HG02610 (cell line): ENCODE measurements at regions not wholly inside any gene's neighbourhood (a gene's known extent, or its start where the extent isn't known, plus 50 kb on each side); places are given as distances from the start of the nearest gene placed in this dataset.
"Not testable (repeated sequence)": the region's sequence is repeated elsewhere in the genome, so short reads cannot be mapped to it uniquely, and the experiment has no call there.

ENCODE experiments used
- ATAC-seq: cut with Tn5 transposase; IDR thresholded peaks from one replicate; pipeline ENCODE4 v1.9.1; 2021; ENCODE audit warnings: mild to moderate bottlenecking, moderate library complexity; ENCODE audit not compliant: unreplicated experiment

GRCh38 chr21:19198801-19199200 is 795.2 kb upstream of the TMPRSS15 start:
- ATAC-seq: no peak

- ATAC-seq: no peak
Measured at GRCh38 chr21:19218163-19218562, 814.6 kb upstream of the TMPRSS15 start.

- no peak for ATAC-seq
Measured at GRCh38 chr21:19224090-19224489, 820.5 kb upstream of the TMPRSS15 start.

GRCh38 chr21:19228226-19228625 is 824.6 kb upstream of the TMPRSS15 start:
- ATAC-seq: no peak

- ATAC-seq: not testable (repeated sequence)
Measured at GRCh38 chr21:19233841-19234240, 830.3 kb upstream of the TMPRSS15 start.

- no peak for ATAC-seq
Measured at GRCh38 chr21:19236209-19236608, 832.6 kb upstream of the TMPRSS15 start.

- ATAC-seq: no peak
Measured at GRCh38 chr21:19237608-19238007, 834.0 kb upstream of the TMPRSS15 start.

- ATAC-seq: no peak
Measured at GRCh38 chr21:19239696-19240095, 836.1 kb upstream of the TMPRSS15 start.

- ATAC-seq: no peak
Measured at GRCh38 chr21:19244502-19245187, 841.1 kb upstream of the TMPRSS15 start.

GRCh38 chr21:19245188-19245580 is 841.6 kb upstream of the TMPRSS15 start:
- ATAC-seq: no peak

- no peak for ATAC-seq
Measured at GRCh38 chr21:19246018-19246417, 842.4 kb upstream of the TMPRSS15 start.

GRCh38 chr21:19256934-19257660 is 853.5 kb upstream of the TMPRSS15 start:
- no peak for ATAC-seq

GRCh38 chr21:19261731-19262376 is 858.3 kb upstream of the TMPRSS15 start:
- no peak for ATAC-seq

GRCh38 chr21:19266636-19267035 is 863.1 kb upstream of the TMPRSS15 start:
- no peak for ATAC-seq

- ATAC-seq: no peak
Measured at GRCh38 chr21:19268686-19269085, 865.1 kb upstream of the TMPRSS15 start.

GRCh38 chr21:19275065-19275464 is 871.5 kb upstream of the TMPRSS15 start:
- ATAC-seq: no peak

- no peak for ATAC-seq
Measured at GRCh38 chr21:19276665-19277064, 873.1 kb upstream of the TMPRSS15 start.

- no peak for ATAC-seq
Measured at GRCh38 chr21:19286876-19287275, 883.3 kb upstream of the TMPRSS15 start.

- no peak for ATAC-seq
Measured at GRCh38 chr21:19290328-19290727, 886.7 kb upstream of the TMPRSS15 start.

GRCh38 chr21:19320291-19320690 is 916.7 kb upstream of the TMPRSS15 start:
- ATAC-seq: no peak

- no peak for ATAC-seq
Measured at GRCh38 chr21:19321688-19322087, 918.1 kb upstream of the TMPRSS15 start.

- ATAC-seq: no peak
Measured at GRCh38 chr21:19322360-19322759, 918.8 kb upstream of the TMPRSS15 start.
